Heart right ventricle (tissue), 16 donors: ENCODE measurements at regions not wholly inside any gene's neighbourhood (a gene's known extent, or its start where the extent isn't known, plus 50 kb on each side); places are given as distances from the start of the nearest gene placed in this dataset.

Experiments
- ATAC-seq, 8 donors: fragments of 200-7000 bp; cut with Tn5 transposase; one replicate each; pipeline ENCODE4 v1.9.1; 2020; ENCODE audit warnings: mild to moderate bottlenecking in 8 of 8, moderate library complexity in 8 of 8, moderate number of reproducible peaks in 1 of 8
- DNase-seq, 2 donors: peaks; one replicate each; pipeline ENCODE4 v3.0.0-alpha.2; 2020
- H3K27ac ChIP-seq, 10 donors: fragments of 200-600 bp; sonication (generic) in 2 of 10; one replicate each; pipeline versions ENCODE4 v1.5.0 to v1.8.0; 2020 to 2022; ENCODE audit warnings: mild to moderate bottlenecking in 3 of 10
- H3K27me3 ChIP-seq, 7 donors: fragments of 200-600 bp; one replicate each; pipeline ENCODE4 v1.8.0; 2021 to 2022; ENCODE audit warnings: mild to moderate bottlenecking in 2 of 7
- H3K36me3 ChIP-seq, 9 donors: fragments of 200-600 bp; sonication (generic) in 1 of 9; one replicate each; pipeline versions ENCODE4 v1.5.0 to v1.8.0; 2020 to 2022; ENCODE audit warnings: mild to moderate bottlenecking in 2 of 9
- H3K4me1 ChIP-seq, 9 donors: fragments of 200-600 bp; sonication (generic) in 1 of 9; one replicate each; pipeline versions ENCODE4 v1.5.0 to v1.8.0; 2020 to 2022; ENCODE audit warnings: mild to moderate bottlenecking in 4 of 9
- H3K4me3 ChIP-seq, 10 donors: fragments of 200-600 bp; sonication (generic) in 2 of 10; one replicate each; pipeline versions ENCODE4 v1.5.0 to v1.8.0; 2020 to 2022; ENCODE audit warnings: mild to moderate bottlenecking in 7 of 10, moderate library complexity in 2 of 10
- H3K9me3 ChIP-seq, 11 donors: fragments of 200-600 bp in 10 of 11; sonication (generic) in 2 of 11; one replicate each; pipeline versions ENCODE4 v1.5.0 to v1.8.0; 2013 to 2022; ENCODE audit warnings: mild to moderate bottlenecking in 2 of 11, control low read depth in 1 of 11, moderate library complexity in 1 of 11
- WGBS, 2 donors: extraction: QIAGEN DNeasy Blood & Tissue Kit; methylation state at CpG; one replicate each; pipeline ENCODE4 v1.1.7; 2013; ENCODE audit warnings: inconsistent platforms in 1 of 2; 5-methylcytosine and 5-hydroxymethylcytosine counted together
- intact Hi-C, 10 donors: fragments of 100-400 bp; cut with DNase I; formaldehyde crosslinking; loops; one replicate each; pipeline versions ENCODE4 v1.11.1 to v1.14.2; 2022
- TF ChIP-seq, protein P1 (sequence below), 9 donors: fragments of 200-600 bp; sonication (generic) in 2 of 9; IDR thresholded peaks; one replicate each; pipeline versions ENCODE4 v1.5.0 to v1.8.0; 2021 to 2022; ENCODE audit warnings: antibody characterized with exemption in 9 of 9, mild to moderate bottlenecking in 5 of 9, moderate library complexity in 1 of 9
- donor health status: Arrhythmogenic right ventricular cardiomyopathy.
- donor health status: ischemic (EF 13 %, LVEDD 7.1; RV severe dilation, severe dysfunction).
- donor health status: healthy with polysubstance abuse.
- donor health status: DM: no; HTN: yes; CAD: no.
- donor health status: DM: no; HTN: no; CAD: no.
- donor health status: ischemic (EF 25% LVEDD 6.9; RV normal size, moderate dysfunction).
- donor health status: ischemic (EF 25% LVEDD 5.7; RV mildly dilated, moderate dysfunction).
- donor health status: healthy.
- donor health status: DM: yes; HTN: yes; CAD: no.
- donor health status: Ischemic cardiomyopathy.
- donor health status: ischemic (EF 35%, LVEDD 5.7; RV mildly dilated, moderate dysfunction).
- donor health status: nonischemic (EF 11% LVEDD 7.7; RV severe dilation, severe dysfunction).
- donor health status: DM: yes; HTN: yes; CAD: no.
- donor health status: PGD.
- donor health status: ischemic (EF 29% LVEDD 5.4; RV normal size, mild dysfunction).
- donor health status: nonischemic (EF 23%, LVEDD 6.1; RV moderate dilation, normal function).

DNA sequence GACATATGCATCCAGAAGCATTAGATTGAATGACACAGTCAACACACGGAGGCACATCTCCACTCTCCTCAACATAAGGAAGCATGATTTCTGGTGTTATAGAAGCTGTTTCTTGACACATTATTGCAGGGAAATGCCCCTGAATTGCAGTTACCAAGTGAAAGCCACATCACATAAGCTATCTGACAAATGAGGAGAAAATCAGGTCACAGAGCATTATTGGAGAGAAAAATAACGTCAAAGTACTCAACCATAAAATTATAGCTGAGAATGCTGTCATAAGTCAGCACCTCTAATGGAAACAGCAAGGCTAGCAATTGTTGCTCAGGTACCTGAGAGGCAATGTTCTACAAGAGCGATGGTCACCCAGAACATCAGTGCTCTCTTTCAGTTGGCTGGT lies 169.9 kb upstream of the PALMD start:
- Histone ChIP-seq H3K4me3 (no peak overlapping the region), H3K36me3 (no peaks in the 10 kb centered on the region), H3K9me3 (peaks cover 0 to 6% (median 0%) of the 10 kb centered on the region in 11 donors), H3K4me1 (peaks cover 0 to 1% (median 0%) of the 10 kb centered on the region in 9 donors), H3K27me3 (no peaks in the 10 kb centered on the region), H3K27ac (no peak overlapping the region)
- TF ChIP-seq, protein P1, sequence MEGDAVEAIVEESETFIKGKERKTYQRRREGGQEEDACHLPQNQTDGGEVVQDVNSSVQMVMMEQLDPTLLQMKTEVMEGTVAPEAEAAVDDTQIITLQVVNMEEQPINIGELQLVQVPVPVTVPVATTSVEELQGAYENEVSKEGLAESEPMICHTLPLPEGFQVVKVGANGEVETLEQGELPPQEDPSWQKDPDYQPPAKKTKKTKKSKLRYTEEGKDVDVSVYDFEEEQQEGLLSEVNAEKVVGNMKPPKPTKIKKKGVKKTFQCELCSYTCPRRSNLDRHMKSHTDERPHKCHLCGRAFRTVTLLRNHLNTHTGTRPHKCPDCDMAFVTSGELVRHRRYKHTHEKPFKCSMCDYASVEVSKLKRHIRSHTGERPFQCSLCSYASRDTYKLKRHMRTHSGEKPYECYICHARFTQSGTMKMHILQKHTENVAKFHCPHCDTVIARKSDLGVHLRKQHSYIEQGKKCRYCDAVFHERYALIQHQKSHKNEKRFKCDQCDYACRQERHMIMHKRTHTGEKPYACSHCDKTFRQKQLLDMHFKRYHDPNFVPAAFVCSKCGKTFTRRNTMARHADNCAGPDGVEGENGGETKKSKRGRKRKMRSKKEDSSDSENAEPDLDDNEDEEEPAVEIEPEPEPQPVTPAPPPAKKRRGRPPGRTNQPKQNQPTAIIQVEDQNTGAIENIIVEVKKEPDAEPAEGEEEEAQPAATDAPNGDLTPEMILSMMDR (IDR thresholded peaks at IDR 0.05), result no peak
- ATAC-seq, result no peak
- no peak for DNase-seq
- intact Hi-C loops, result loop anchor here in 1 of 10 donors (5.0 kb wide), 1 partner anchor 236 kb away; no protein-coding TSS in a partner anchor
- 92 to 95% methylated on average over 3 of the region's 3 CpGs for whole genome bisulfite sequencing, 2 donors

- Histone ChIP-seq H3K27ac (no peak overlapping the region), H3K36me3 (no peaks in the 10 kb centered on the region), H3K9me3 (peaks cover 0 to 6% (median 0%) of the 10 kb centered on the region in 11 donors), H3K4me3 (no peak overlapping the region), H3K27me3 (no peaks in the 10 kb centered on the region), H3K4me1 (peaks cover 0 to 4% (median 0%) of the 10 kb centered on the region in 9 donors)
- ATAC-seq (peak in 7 of 8 donors; percentile 52 to 76 (median 67)), DNase-seq (peak in 1 of 2 donors; percentile 71)
- intact Hi-C loops, result loop anchor here in 9 of 10 donors (1.0 to 10.0 kb wide), 8 partner anchors 163 to 304 kb away; partner anchors contain the start of gene PALMD (in 2 of the 9)
- TF ChIP-seq, protein P1 (IDR thresholded peaks at IDR 0.05), result peak; percentile 56 to 91 (median 81)
These were observed 164.4 kb upstream of the PALMD start for GRCh38 chr1:99481391-99481996.

- ATAC-seq, result no peak
- no peaks in the 10 kb centered on the region for H3K27me3 ChIP-seq
- H3K36me3 ChIP-seq, result no peaks in the 10 kb centered on the region
- H3K4me1 ChIP-seq, result peaks cover 0 to 4% (median 0%) of the 10 kb centered on the region in 9 donors
- no peak overlapping the region for H3K4me3 ChIP-seq
- intact Hi-C loops, result loop anchor here in 8 of 10 donors (2.0 to 10.0 kb wide), 7 partner anchors 163 to 305 kb away; partner anchors contain the start of gene PALMD (in 2 of the 8)
- peaks cover 0 to 6% (median 0%) of the 10 kb centered on the region in 11 donors for H3K9me3 ChIP-seq
- H3K27ac ChIP-seq, result no peak overlapping the region
- no peak for DNase-seq
- WGBS, 2 donors, result 90 to 96% methylated on average over 2 of the region's 2 CpGs
- TF ChIP-seq, protein P1 (IDR thresholded peaks at IDR 0.05), result no peak
These were observed 163.6 kb upstream of the PALMD start for GRCh38 chr1:99482286-99482685.

GRCh38 chr1:99482750-99483149 lies 163.2 kb upstream of the PALMD start:
- 79 to 82% methylated on average over 4 of the region's 4 CpGs for WGBS, 2 donors
- Histone ChIP-seq H3K36me3 (no peaks in the 10 kb centered on the region), H3K9me3 (peaks cover 0 to 6% (median 0%) of the 10 kb centered on the region in 11 donors), H3K4me1 (peaks cover 0 to 4% (median 0%) of the 10 kb centered on the region in 9 donors), H3K27ac (no peak overlapping the region), H3K4me3 (no peak overlapping the region), H3K27me3 (no peaks in the 10 kb centered on the region)
- TF ChIP-seq, protein P1 (IDR thresholded peaks at IDR 0.05), result no peak
- intact Hi-C loops, result loop anchor here in 8 of 10 donors (2.0 to 10.0 kb wide), 7 partner anchors 162 to 305 kb away; partner anchors contain the start of gene PALMD (in 2 of the 8)
- ATAC-seq, result no peak
- DNase-seq, result no peak
